ENCODE measurements at regions not wholly inside any gene's neighbourhood (a gene's known extent, or its start where the extent isn't known, plus 50 kb on each side); places are given as distances from the start of the nearest gene placed in this dataset.

DNA sequence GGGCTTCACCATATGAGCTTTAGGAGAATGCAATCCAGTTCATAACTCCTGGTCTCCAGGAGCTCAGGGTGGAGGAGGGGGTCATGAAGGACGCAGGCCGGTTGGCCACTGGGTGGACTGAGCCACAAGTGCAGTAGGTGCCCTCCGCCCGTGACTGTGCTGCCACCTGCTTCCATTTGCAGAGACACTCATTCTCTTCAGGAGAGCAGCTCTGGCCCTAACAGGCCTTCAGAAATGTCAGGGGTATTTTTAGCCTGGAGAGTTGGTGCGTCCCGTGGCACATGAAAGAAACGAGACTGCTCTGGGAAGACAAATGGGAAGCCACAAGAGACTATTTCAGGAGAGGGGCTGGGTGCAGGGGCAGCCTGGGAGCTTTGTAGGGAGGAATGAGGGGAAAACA is 74.6 kb upstream of the MYL2 start:
- TF ChIP-seq RAD21 (conservative IDR thresholded peaks at IDR 0.05) (no peak), TAF1 (IDR thresholded peaks at IDR 0.05; ENCODE audit: low read depth) (no peak)
